MG63 (cell line): ENCODE measurements at regions not wholly inside any gene's neighbourhood (a gene's known extent, or its start where the extent isn't known, plus 50 kb on each side); places are given as distances from the start of the nearest gene placed in this dataset.

Experiments
- DNase-seq: peaks from one replicate; pipeline ENCODE4 v3.0.0-alpha.2; 2020
- H3K27me3 ChIP-seq: fragments of 250-450 bp; sonication (Bioruptor Pico); 2 replicates; pipeline ENCODE4 v1.5.1; 2020; ENCODE audit warnings: mild to moderate bottlenecking, moderate library complexity
- H3K36me3 ChIP-seq: fragments of 250-450 bp; sonication (Bioruptor Pico); 2 replicates; pipeline ENCODE4 v1.5.1; 2020; ENCODE audit warnings: mild to moderate bottlenecking, moderate library complexity
- H3K4me3 ChIP-seq: fragments of 250-450 bp; sonication (Bioruptor Pico); 2 replicates; pipeline ENCODE4 v1.5.1; 2020; ENCODE audit warnings: mild to moderate bottlenecking, moderate library complexity
- H3K9me3 ChIP-seq: fragments of 250-450 bp; sonication (Bioruptor Pico); 2 replicates; pipeline ENCODE4 v1.5.1; 2020; ENCODE audit warnings: mild to moderate bottlenecking, moderate library complexity

GRCh38 chr2:58517881-58518280 is 276.8 kb upstream of the FANCL start:
- DNase-seq = no peak
- Histone ChIP-seq H3K9me3 (no peaks in the 10 kb centered on the region), H3K4me3 (no peak overlapping the region), H3K27me3 (no peaks in the 10 kb centered on the region), H3K36me3 (no peaks in the 10 kb centered on the region)

GRCh38 chr2:58516695-58517094 is 275.6 kb upstream of the FANCL start:
- H3K4me3 ChIP-seq = no peak overlapping the region
- no peaks in the 10 kb centered on the region for H3K27me3 ChIP-seq
- H3K36me3 ChIP-seq = no peaks in the 10 kb centered on the region
- no peak for DNase-seq
- no peaks in the 10 kb centered on the region for H3K9me3 ChIP-seq

DNA sequence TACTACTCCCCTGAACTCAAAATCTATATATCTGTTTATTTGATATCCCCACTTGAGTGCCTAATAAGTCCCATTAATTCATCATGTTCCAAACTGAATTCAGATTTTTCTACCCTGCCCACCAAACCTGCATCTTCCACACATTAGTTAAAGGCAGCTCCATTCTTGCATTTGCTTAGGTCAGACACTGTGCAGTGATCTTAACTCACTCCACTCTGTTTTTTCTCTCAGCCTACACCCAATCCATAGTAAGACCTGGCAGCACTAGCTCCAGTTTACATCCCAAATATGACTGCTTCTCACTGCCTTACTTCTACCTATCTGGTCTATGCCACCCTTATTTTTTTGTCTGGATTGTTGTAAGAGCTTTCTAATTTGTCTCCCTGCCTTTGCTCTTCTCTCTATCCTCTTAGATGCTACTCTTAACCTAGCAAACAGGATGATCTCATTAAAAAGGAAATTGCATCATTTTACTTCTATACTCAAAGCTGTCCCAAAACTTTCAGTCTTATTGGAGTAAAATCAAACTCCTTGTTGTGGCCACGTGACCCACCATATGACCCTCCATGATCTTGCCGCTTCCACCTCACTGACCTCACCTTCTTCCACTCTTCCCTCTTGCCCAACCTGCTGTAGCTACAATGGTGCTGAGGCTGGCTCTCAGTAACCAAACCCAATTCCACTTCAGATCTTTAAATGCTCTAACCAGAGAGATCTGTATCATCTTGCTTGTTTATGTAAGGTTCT is 274.9 kb upstream of the FANCL start:
- DNase-seq = no peak
- H3K9me3 ChIP-seq = no peaks in the 10 kb centered on the region
- H3K4me3 ChIP-seq = no peak overlapping the region
- no peaks in the 10 kb centered on the region for H3K36me3 ChIP-seq
- no peaks in the 10 kb centered on the region for H3K27me3 ChIP-seq

DNA sequence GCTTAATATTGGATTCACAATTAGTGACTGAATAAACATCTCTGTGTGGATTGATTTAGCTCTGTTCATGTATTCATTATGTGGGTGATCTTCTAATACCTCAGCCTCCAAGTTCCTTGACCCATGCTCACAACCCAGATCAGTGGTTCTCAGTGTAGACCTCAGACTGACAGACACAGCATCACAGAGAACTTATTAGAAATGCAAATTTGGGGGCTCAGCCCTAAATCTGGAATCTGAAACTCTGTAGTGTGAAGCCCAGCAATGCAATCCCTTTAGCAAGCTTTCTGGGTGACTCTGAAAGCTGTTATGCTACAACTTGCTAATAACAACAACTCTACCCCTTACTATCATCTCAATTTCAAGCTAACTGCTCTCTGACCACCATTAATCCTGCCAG is 273.1 kb upstream of the FANCL start:
- no peaks in the 10 kb centered on the region for H3K9me3 ChIP-seq
- H3K27me3 ChIP-seq = no peaks in the 10 kb centered on the region
- no peaks in the 10 kb centered on the region for H3K36me3 ChIP-seq
- no peak for DNase-seq
- no peak overlapping the region for H3K4me3 ChIP-seq

DNA sequence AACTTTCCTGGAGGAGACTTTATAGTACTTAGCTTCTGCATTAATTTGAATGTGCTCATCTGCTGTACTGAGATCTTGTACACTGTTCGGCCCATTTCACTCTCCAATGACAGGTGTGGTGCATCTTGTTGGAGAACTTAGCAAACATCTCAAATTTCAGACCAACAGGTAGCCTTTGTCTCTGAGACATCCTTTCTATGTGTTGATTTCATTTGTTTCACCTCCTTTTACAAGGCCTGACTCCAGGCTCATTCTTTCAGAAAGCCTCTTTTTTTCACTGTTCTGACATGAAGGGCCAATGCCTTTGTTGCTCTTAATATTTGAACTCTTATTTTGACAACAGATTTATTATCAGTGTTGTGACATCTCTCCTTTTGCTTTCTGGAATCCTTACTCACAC is 271.8 kb upstream of the FANCL start:
- Histone ChIP-seq H3K9me3 (no peaks in the 10 kb centered on the region), H3K27me3 (no peaks in the 10 kb centered on the region), H3K36me3 (no peaks in the 10 kb centered on the region), H3K4me3 (no peak overlapping the region)
- no peak for DNase-seq

DNA sequence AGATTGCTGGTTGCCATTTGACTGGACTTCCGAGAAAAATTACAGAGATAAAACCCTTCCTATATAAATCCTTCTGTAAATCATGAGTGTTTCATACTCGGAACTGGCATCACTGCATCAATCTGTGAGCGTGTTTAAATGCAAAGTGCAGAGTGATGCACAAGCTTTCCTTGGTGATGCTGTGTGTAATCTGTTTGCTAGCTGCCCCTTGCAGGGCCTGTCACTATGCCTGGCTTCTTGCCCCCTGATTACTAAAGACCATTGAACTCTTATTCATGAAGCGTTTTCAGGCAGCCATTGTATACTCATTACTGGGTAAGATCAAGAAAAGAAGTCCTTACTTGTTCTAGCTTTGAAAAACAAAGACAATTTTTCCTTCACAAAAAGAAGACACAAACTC is 266.9 kb upstream of the FANCL start:
- no peaks in the 10 kb centered on the region for H3K27me3 ChIP-seq
- H3K36me3 ChIP-seq = no peaks in the 10 kb centered on the region
- H3K4me3 ChIP-seq = no peak overlapping the region
- no peaks in the 10 kb centered on the region for H3K9me3 ChIP-seq
- no peak for DNase-seq

DNA sequence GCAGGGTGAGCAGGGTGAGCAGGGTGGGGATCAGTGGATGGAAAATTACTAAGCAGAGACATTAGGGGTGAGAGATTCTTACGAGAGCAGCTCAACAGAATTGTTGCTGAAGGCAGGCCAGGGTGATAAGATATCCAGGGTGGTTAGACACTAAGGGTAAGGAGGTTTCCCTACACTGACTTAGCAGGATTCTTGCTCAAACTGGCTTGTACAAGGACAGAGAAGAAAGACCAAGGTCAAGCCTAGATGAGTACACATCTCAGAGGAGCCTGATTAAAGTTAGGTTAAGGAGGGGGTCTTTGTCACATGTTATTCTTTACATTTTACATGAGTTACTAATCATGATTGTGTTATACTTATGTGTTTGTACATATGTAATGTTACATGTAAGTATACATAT is 262.8 kb upstream of the FANCL start:
- H3K36me3 ChIP-seq = no peaks in the 10 kb centered on the region
- no peaks in the 10 kb centered on the region for H3K9me3 ChIP-seq
- H3K27me3 ChIP-seq = no peaks in the 10 kb centered on the region
- no peak for DNase-seq
- H3K4me3 ChIP-seq = no peak overlapping the region

- Histone ChIP-seq H3K4me3 (no peak overlapping the region), H3K27me3 (no peaks in the 10 kb centered on the region)
- no peak for DNase-seq
Measured at GRCh38 chr2:58502931-58503330, 261.8 kb upstream of the FANCL start.

GRCh38 chr2:58501371-58502160 is 260.4 kb upstream of the FANCL start:
- H3K36me3 ChIP-seq = no peaks in the 10 kb centered on the region
- no peaks in the 10 kb centered on the region for H3K9me3 ChIP-seq
- H3K4me3 ChIP-seq = no peak overlapping the region
- no peaks in the 10 kb centered on the region for H3K27me3 ChIP-seq
- DNase-seq = no peak

More at GRCh38 chr2:58502931-58503330, 261.8 kb upstream of the FANCL start:
- Histone ChIP-seq H3K36me3 (no peaks in the 10 kb centered on the region), H3K9me3 (no peaks in the 10 kb centered on the region)

DNA sequence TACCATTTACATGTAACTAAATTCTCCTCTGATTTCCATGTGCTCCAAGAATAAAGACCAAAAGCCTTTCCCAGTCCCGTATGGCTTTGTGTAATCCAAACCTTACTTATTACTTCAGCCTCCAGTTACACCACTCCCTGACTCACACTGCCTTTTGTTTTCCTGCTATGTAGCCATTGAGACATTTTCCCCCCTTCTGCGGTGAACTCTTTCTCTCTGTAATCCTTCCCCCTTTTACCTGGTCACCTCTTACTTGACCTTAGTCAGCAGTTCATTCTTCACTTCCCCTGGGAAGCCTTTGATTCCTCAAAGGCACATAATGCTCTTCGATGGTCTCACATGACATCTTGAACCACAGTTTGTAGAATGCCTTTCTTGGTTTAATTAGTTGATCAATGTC is 256.0 kb upstream of the FANCL start:
- Histone ChIP-seq H3K36me3 (no peaks in the 10 kb centered on the region), H3K27me3 (no peaks in the 10 kb centered on the region), H3K9me3 (no peaks in the 10 kb centered on the region), H3K4me3 (no peak overlapping the region)
- DNase-seq = no peak

DNA sequence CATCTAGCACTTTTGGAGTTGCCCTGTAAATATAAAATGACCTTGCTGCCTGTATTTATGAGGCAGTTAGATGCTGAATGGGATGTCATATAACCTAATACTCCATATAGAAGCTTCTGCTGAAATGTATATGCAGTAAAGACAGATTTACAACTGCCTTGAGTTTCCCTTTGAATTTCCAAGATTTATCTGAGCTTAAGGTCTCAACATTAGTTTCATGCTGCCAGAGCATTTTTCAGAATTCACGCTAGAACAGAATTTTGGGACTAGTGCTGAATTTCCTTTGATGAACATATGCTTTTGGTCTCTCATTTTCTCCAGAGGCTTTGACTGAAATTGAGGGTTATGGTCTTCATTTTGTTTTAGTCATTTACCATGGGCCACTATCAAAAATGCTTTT is 254.7 kb upstream of the FANCL start:
- no peaks in the 10 kb centered on the region for H3K36me3 ChIP-seq
- no peak for DNase-seq
- no peaks in the 10 kb centered on the region for H3K9me3 ChIP-seq
- no peak overlapping the region for H3K4me3 ChIP-seq
- no peaks in the 10 kb centered on the region for H3K27me3 ChIP-seq

- Histone ChIP-seq H3K27me3 (no peaks in the 10 kb centered on the region), H3K36me3 (no peaks in the 10 kb centered on the region), H3K4me3 (no peak overlapping the region), H3K9me3 (no peaks in the 10 kb centered on the region)
- DNase-seq = no peak
Measured at GRCh38 chr2:58494071-58494501, 253.0 kb upstream of the FANCL start.

DNA sequence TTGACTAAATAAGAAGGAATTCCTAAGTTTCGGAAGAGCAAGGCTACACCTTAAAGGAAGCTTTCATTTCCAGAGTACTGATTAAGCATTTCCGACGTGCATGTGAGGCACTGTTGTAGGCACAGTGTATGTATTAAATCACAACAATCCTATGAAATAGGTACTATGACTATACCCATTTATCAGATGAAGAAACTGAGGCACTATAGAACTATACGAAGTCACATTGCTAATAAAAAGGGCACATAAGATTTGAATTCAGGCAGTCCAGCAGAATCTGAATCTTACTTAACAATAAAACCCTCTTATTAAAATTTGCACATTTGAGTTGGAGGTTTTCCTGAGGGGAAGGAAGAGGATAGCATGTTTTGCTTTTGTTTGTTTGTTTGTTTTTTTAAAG is 243.5 kb upstream of the FANCL start:
- Histone ChIP-seq H3K4me3 (no peak overlapping the region), H3K36me3 (no peaks in the 10 kb centered on the region), H3K9me3 (no peaks in the 10 kb centered on the region; the same call in none of the 2 replicates), H3K27me3 (no peaks in the 10 kb centered on the region)
- no peak for DNase-seq

- H3K36me3 ChIP-seq = no peaks in the 10 kb centered on the region
- no peak overlapping the region for H3K4me3 ChIP-seq
- H3K9me3 ChIP-seq = no peaks in the 10 kb centered on the region; the same call in none of the 2 replicates
- no peaks in the 10 kb centered on the region for H3K27me3 ChIP-seq
- DNase-seq = peak; percentile 49
Measured at GRCh38 chr2:58484221-58484620, 243.1 kb upstream of the FANCL start.

GRCh38 chr2:58483307-58483706 is 242.2 kb upstream of the FANCL start:
- no peaks in the 10 kb centered on the region; the same call in none of the 2 replicates for H3K9me3 ChIP-seq
- no peaks in the 10 kb centered on the region for H3K36me3 ChIP-seq
- DNase-seq = no peak
- H3K4me3 ChIP-seq = no peak overlapping the region
- H3K27me3 ChIP-seq = no peaks in the 10 kb centered on the region

GRCh38 chr2:58481670-58482069 is 240.5 kb upstream of the FANCL start:
- no peak for DNase-seq
- no peaks in the 10 kb centered on the region for H3K36me3 ChIP-seq
- no peak overlapping the region for H3K4me3 ChIP-seq
- no peaks in the 10 kb centered on the region for H3K27me3 ChIP-seq
- no peaks in the 10 kb centered on the region; the same call in 1 of the 2 replicates for H3K9me3 ChIP-seq

GRCh38 chr2:58480141-58480540 is 239.0 kb upstream of the FANCL start:
- H3K9me3 ChIP-seq = no peaks in the 10 kb centered on the region

More at GRCh38 chr2:58480141-58480540, 239.0 kb upstream of the FANCL start:
- no peak for DNase-seq
- Histone ChIP-seq H3K36me3 (no peaks in the 10 kb centered on the region), H3K4me3 (no peak overlapping the region), H3K27me3 (no peaks in the 10 kb centered on the region)
